HepG2 (cell line): ENCODE measurements at regions not wholly inside any gene's neighbourhood (a gene's known extent, or its start where the extent isn't known, plus 50 kb on each side); places are given as distances from the start of the nearest gene placed in this dataset.
A peak's percentile ranks its signal among the peaks of the same experiment; 100 is the strongest.

Source experiments
- EZH2 ChIP-seq: conservative IDR thresholded peaks from 2 replicates; pipeline ENCODE4 v1.6.1; 2012; ENCODE audit warnings: mild to moderate bottlenecking, low read depth, low read length, moderate library complexity
- GABPA ChIP-seq, 2 experiments: IDR thresholded peaks; 2 replicates each; pipeline ENCODE4 v1.6.1; 2011 to 2016; ENCODE audit warnings: low read depth in 2 of 2, low read length in 1 of 2, missing biosample characterization in 1 of 2, missing genetic modification characterization in 1 of 2
- HMGA1 ChIP-seq: sonication (generic); formaldehyde crosslinking; conservative IDR thresholded peaks from 2 replicates; pipeline ENCODE4 v1.4.0; 2020; ENCODE audit warnings: missing genetic modification reagents
- MATR3 ChIP-seq: sonication (generic); formaldehyde crosslinking; IDR thresholded peaks from 2 replicates; pipeline ENCODE4 v1.4.0; 2020; ENCODE audit warnings: missing genetic modification reagents
- SAP130 ChIP-seq: IDR thresholded peaks from 2 replicates; pipeline ENCODE4 v1.6.1; 2016; ENCODE audit warnings: low read depth
- SMYD3 ChIP-seq: sonication (generic); formaldehyde crosslinking; IDR thresholded peaks from 2 replicates; pipeline ENCODE4 v1.8.1; 2023; ENCODE audit warnings: mild to moderate bottlenecking, missing genetic modification reagents
- SRY ChIP-seq: sonication (generic); formaldehyde crosslinking; IDR thresholded peaks from 2 replicates; pipeline ENCODE4 v1.8.0; 2022; ENCODE audit warnings: mild to moderate bottlenecking, missing genetic modification reagents
- ZFP37 ChIP-seq: sonication (generic); formaldehyde crosslinking; IDR thresholded peaks from 2 replicates; pipeline ENCODE4 v1.4.0; 2020; ENCODE audit warnings: missing genetic modification reagents, borderline replicate concordance
- ZFX ChIP-seq: sonication (generic); formaldehyde crosslinking; IDR thresholded peaks from 2 replicates; pipeline ENCODE4 v1.4.0; 2020; ENCODE audit warnings: mild to moderate bottlenecking, low read depth, missing genetic modification reagents, moderate library complexity
- ZNF260 ChIP-seq: sonication (generic); formaldehyde crosslinking; IDR thresholded peaks from 2 replicates; pipeline ENCODE4 v1.4.0; 2020; ENCODE audit warnings: missing genetic modification reagents, low read depth, mild to moderate bottlenecking, borderline replicate concordance
- ZNF30 ChIP-seq: sonication (generic); formaldehyde crosslinking; IDR thresholded peaks from 2 replicates; pipeline ENCODE4 v1.5.0; 2020; ENCODE audit warnings: mild to moderate bottlenecking, missing genetic modification reagents
- ZNF510 ChIP-seq: sonication (generic); formaldehyde crosslinking; IDR thresholded peaks from 2 replicates; pipeline ENCODE4 v1.4.0; 2020; ENCODE audit warnings: low read depth, mild to moderate bottlenecking, missing genetic modification reagents
- ZNF792 ChIP-seq: IDR thresholded peaks from 2 replicates; pipeline ENCODE4 v1.6.1; 2016
- ZSCAN25 ChIP-seq: sonication (generic); formaldehyde crosslinking; IDR thresholded peaks from 2 replicates; pipeline ENCODE4 v1.8.0; 2022; ENCODE audit warnings: mild to moderate bottlenecking, missing genetic modification reagents
- TF ChIP-seq, protein P1 (sequence below): sonication (generic); formaldehyde crosslinking; IDR thresholded peaks from 2 replicates; pipeline ENCODE4 v1.4.0; 2020; ENCODE audit warnings: missing genetic modification reagents
- TF ChIP-seq, protein P2 (sequence below): IDR thresholded peaks from 2 replicates; pipeline ENCODE4 v1.6.1; 2016; ENCODE audit warnings: missing compliant biosample characterization, missing genetic modification reagents, borderline replicate concordance
- TF ChIP-seq, protein P3 (sequence below): sonication (generic); formaldehyde crosslinking; IDR thresholded peaks from 2 replicates; pipeline ENCODE4 v1.4.0; 2020; ENCODE audit warnings: missing genetic modification reagents, borderline replicate concordance
- TF ChIP-seq, protein P4 (sequence below): sonication (generic); formaldehyde crosslinking; IDR thresholded peaks from 2 replicates; pipeline ENCODE4 v1.8.0; 2022; ENCODE audit warnings: mild to moderate bottlenecking, missing genetic modification reagents

DNA sequence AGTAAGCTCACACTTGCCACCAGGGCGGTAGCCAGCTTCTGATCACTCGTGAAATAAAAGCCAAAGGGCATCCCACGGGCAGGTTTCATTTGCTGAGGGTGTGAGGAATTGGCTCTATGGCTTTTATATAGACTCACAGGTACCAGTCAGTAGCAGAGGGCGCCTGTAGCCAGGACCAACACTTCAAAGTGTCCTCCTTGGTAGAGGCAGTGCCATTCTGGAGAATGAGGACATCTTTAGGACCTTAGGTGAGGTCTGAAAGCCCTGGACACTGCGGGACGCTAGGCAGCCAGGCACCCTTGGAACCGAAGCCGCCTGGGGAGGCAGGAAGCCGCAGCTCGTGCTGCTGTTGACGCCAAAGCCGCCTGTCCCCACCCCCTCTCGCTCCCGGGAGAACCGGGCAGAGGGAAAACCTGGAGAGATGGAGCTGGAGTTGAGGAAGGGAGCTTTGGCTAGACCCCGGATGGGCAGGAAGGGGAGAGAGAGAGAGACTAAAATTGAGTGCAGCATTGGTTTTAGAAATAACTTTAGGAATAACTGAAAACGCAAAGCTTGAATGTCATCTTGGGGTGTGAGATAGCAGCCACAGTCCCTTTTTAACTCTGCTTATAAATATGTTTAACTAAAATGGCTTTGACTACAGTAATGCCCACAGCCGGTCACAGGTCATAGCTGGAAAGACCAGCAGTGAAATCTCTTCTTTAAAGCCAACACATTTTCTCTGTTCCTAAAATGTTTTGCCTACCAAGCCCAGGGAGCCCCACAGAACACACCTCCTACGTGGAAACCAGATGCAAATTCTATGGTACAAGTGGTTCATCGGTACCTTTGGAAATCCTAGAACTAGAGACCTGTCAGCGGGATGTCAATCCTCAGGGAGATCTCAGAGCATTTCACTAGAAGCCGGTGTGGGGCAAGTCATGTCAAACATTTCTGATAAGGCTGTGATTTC, 128.5 kb upstream of the CDYL start (continued):
- TF ChIP-seq, protein P1, sequence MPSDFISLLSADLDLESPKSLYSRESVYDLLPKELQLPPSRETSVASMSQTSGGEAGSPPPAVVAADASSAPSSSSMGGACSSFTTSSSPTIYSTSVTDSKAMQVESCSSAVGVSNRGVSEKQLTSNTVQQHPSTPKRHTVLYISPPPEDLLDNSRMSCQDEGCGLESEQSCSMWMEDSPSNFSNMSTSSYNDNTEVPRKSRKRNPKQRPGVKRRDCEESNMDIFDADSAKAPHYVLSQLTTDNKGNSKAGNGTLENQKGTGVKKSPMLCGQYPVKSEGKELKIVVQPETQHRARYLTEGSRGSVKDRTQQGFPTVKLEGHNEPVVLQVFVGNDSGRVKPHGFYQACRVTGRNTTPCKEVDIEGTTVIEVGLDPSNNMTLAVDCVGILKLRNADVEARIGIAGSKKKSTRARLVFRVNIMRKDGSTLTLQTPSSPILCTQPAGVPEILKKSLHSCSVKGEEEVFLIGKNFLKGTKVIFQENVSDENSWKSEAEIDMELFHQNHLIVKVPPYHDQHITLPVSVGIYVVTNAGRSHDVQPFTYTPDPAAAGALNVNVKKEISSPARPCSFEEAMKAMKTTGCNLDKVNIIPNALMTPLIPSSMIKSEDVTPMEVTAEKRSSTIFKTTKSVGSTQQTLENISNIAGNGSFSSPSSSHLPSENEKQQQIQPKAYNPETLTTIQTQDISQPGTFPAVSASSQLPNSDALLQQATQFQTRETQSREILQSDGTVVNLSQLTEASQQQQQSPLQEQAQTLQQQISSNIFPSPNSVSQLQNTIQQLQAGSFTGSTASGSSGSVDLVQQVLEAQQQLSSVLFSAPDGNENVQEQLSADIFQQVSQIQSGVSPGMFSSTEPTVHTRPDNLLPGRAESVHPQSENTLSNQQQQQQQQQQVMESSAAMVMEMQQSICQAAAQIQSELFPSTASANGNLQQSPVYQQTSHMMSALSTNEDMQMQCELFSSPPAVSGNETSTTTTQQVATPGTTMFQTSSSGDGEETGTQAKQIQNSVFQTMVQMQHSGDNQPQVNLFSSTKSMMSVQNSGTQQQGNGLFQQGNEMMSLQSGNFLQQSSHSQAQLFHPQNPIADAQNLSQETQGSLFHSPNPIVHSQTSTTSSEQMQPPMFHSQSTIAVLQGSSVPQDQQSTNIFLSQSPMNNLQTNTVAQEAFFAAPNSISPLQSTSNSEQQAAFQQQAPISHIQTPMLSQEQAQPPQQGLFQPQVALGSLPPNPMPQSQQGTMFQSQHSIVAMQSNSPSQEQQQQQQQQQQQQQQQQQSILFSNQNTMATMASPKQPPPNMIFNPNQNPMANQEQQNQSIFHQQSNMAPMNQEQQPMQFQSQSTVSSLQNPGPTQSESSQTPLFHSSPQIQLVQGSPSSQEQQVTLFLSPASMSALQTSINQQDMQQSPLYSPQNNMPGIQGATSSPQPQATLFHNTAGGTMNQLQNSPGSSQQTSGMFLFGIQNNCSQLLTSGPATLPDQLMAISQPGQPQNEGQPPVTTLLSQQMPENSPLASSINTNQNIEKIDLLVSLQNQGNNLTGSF (CRISPR knock-in tag): peak; percentile 56; the same call in 1 of the 2 replicates
- TF ChIP-seq GABPA (IDR thresholded peaks at IDR 0.05; ENCODE audit: low read depth, low read length) (no peak), GABPA (CRISPR knock-in tag; IDR thresholded peaks at IDR 0.05; ENCODE audit: low read depth) (peak; percentile 70), ZNF510 (CRISPR knock-in tag) (no peak), ZSCAN25 (CRISPR knock-in tag) (no peak), HMGA1 (no peak), ZNF792 (CRISPR knock-in tag) (peak; percentile 78; the same call in 1 of the 2 replicates), SMYD3 (CRISPR knock-in tag) (peak; percentile 82), ZNF30 (CRISPR knock-in tag) (no peak), ZFX (no peak), ZFP37 (peak; percentile 83; the same call in 1 of the 2 replicates), ZNF260 (CRISPR knock-in tag) (no peak), MATR3 (CRISPR knock-in tag) (no peak), SAP130 (CRISPR knock-in tag) (peak; percentile 78), EZH2 (0 out of 2 replicates have a peak, but pooled peaks have one; percentile 47), SRY (CRISPR knock-in tag) (peak; percentile 91; the same call in 1 of the 2 replicates)
- TF ChIP-seq, protein P2, sequence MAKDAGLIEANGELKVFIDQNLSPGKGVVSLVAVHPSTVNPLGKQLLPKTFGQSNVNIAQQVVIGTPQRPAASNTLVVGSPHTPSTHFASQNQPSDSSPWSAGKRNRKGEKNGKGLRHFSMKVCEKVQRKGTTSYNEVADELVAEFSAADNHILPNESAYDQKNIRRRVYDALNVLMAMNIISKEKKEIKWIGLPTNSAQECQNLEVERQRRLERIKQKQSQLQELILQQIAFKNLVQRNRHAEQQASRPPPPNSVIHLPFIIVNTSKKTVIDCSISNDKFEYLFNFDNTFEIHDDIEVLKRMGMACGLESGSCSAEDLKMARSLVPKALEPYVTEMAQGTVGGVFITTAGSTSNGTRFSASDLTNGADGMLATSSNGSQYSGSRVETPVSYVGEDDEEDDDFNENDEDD (CRISPR knock-in tag): peak; percentile 93
- TF ChIP-seq, protein P3, sequence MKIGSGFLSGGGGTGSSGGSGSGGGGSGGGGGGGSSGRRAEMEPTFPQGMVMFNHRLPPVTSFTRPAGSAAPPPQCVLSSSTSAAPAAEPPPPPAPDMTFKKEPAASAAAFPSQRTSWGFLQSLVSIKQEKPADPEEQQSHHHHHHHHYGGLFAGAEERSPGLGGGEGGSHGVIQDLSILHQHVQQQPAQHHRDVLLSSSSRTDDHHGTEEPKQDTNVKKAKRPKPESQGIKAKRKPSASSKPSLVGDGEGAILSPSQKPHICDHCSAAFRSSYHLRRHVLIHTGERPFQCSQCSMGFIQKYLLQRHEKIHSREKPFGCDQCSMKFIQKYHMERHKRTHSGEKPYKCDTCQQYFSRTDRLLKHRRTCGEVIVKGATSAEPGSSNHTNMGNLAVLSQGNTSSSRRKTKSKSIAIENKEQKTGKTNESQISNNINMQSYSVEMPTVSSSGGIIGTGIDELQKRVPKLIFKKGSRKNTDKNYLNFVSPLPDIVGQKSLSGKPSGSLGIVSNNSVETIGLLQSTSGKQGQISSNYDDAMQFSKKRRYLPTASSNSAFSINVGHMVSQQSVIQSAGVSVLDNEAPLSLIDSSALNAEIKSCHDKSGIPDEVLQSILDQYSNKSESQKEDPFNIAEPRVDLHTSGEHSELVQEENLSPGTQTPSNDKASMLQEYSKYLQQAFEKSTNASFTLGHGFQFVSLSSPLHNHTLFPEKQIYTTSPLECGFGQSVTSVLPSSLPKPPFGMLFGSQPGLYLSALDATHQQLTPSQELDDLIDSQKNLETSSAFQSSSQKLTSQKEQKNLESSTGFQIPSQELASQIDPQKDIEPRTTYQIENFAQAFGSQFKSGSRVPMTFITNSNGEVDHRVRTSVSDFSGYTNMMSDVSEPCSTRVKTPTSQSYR (CRISPR knock-in tag): peak; percentile 96
- TF ChIP-seq, protein P4, sequence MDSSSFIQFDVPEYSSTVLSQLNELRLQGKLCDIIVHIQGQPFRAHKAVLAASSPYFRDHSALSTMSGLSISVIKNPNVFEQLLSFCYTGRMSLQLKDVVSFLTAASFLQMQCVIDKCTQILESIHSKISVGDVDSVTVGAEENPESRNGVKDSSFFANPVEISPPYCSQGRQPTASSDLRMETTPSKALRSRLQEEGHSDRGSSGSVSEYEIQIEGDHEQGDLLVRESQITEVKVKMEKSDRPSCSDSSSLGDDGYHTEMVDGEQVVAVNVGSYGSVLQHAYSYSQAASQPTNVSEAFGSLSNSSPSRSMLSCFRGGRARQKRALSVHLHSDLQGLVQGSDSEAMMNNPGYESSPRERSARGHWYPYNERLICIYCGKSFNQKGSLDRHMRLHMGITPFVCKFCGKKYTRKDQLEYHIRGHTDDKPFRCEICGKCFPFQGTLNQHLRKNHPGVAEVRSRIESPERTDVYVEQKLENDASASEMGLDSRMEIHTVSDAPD (CRISPR knock-in tag): 0 out of 2 replicates have a peak, but pooled peaks have one; percentile 39
